MCF 10A (cell line): ENCODE measurements at regions not wholly inside any gene's neighbourhood (a gene's known extent, or its start where the extent isn't known, plus 50 kb on each side); places are given as distances from the start of the nearest gene placed in this dataset.

Experiments used
- BruUV-seq: library from RNA; stranded (reverse); fragments of 400-500 nt; replicated peaks from 2 replicates; lab custom pipeline; 2021; lab: Mats Ljungman, UMichigan
- CTCF ChIA-PET: fragments of 300-600 bp; sonication (Branson Sonifier 250); formaldehyde crosslinking; extraction: SDS; loops from one replicate; lab custom pipeline; 2021; ENCODE audit warnings: antibody characterized with exemption, inconsistent platforms; lab: Yijun Ruan, JAX
- POLR2A ChIA-PET: fragments of 300-600, 350-650 bp; sonication (Branson Sonifier 250); formaldehyde crosslinking; extraction: SDS; loops from one replicate; lab custom pipeline; 2020; ENCODE audit warnings: antibody characterized with exemption, inconsistent platforms; lab: Yijun Ruan, JAX
- DNase-seq: peaks from one replicate; pipeline ENCODE4 v3.0.0-alpha.2; 2018; ENCODE audit not compliant: unreplicated experiment
- H3K27ac Mint-ChIP-seq: one replicate; pipeline ENCODE4 v1.8.0; 2022; ENCODE audit warnings: mild to moderate bottlenecking, low read depth, mixed read lengths; ENCODE audit not compliant: unreplicated experiment
- H3K27me3 Mint-ChIP-seq: one replicate; pipeline ENCODE4 v1.8.0; 2022; ENCODE audit warnings: mixed read lengths; ENCODE audit not compliant: insufficient read depth, unreplicated experiment
- H3K36me3 Mint-ChIP-seq: one replicate; pipeline ENCODE4 v1.8.0; 2022; ENCODE audit warnings: mild to moderate bottlenecking, moderate library complexity, mixed read lengths; ENCODE audit not compliant: insufficient read depth, unreplicated experiment
- H3K4me1 Mint-ChIP-seq: one replicate; pipeline ENCODE4 v1.8.0; 2022; ENCODE audit warnings: mixed read lengths; ENCODE audit not compliant: insufficient read depth, unreplicated experiment
- H3K4me3 Mint-ChIP-seq: one replicate; pipeline ENCODE4 v1.8.0; 2022; ENCODE audit warnings: mild to moderate bottlenecking, moderate library complexity, mixed read lengths; ENCODE audit not compliant: unreplicated experiment
- H3K9me3 Mint-ChIP-seq: one replicate; pipeline ENCODE4 v1.8.0; 2022; ENCODE audit warnings: mixed read lengths; ENCODE audit not compliant: unreplicated experiment
- CTCF ChIP-seq: fragments of 200-600 bp; IDR thresholded peaks from one replicate; pipeline ENCODE4 v1.8.0; 2022; ENCODE audit warnings: antibody characterized with exemption, mild to moderate bottlenecking; ENCODE audit not compliant: unreplicated experiment
- intact Hi-C: fragments of 100-400 bp; cut with micrococcal nuclease; formaldehyde crosslinking; loops from 2 replicates; pipeline ENCODE4 v1.14.1; 2022

- no peaks in the 10 kb centered on the region for H3K36me3 Mint-ChIP-seq
- intact Hi-C loops, result no loop called here
- no peaks in the 10 kb centered on the region for H3K9me3 Mint-ChIP-seq
- no peak overlapping the region for H3K4me3 Mint-ChIP-seq
- no peak for DNase-seq
- no peaks in the 10 kb centered on the region for H3K27me3 Mint-ChIP-seq
- BruUV-seq, result no TSS peak
- no peak for TF ChIP-seq CTCF
- POLR2A ChIA-PET, result no interaction called here
- CTCF ChIA-PET, result no interaction called here
- no peak overlapping the region for H3K27ac Mint-ChIP-seq
- H3K4me1 Mint-ChIP-seq, result no peaks in the 10 kb centered on the region
These were observed 1016.8 kb upstream of the ADGRL4 start for GRCh38 chr1:80023358-80023757.

GRCh38 chr1:80021891-80022290 lies 1015.4 kb upstream of the ADGRL4 start:
- intact Hi-C loops, result no loop called here
- no peaks in the 10 kb centered on the region for H3K9me3 Mint-ChIP-seq
- no TSS peak for BruUV-seq
- CTCF ChIA-PET, result no interaction called here
- DNase-seq, result no peak
- H3K4me1 Mint-ChIP-seq, result no peaks in the 10 kb centered on the region
- POLR2A ChIA-PET, result no interaction called here
- no peak overlapping the region for H3K27ac Mint-ChIP-seq
- no peak overlapping the region for H3K4me3 Mint-ChIP-seq
- H3K27me3 Mint-ChIP-seq, result no peaks in the 10 kb centered on the region
- TF ChIP-seq CTCF, result no peak
- H3K36me3 Mint-ChIP-seq, result no peaks in the 10 kb centered on the region

GRCh38 chr1:80018348-80018747 lies 1011.8 kb upstream of the ADGRL4 start:
- Mint-ChIP-seq H3K27me3 (no peaks in the 10 kb centered on the region), H3K9me3 (no peaks in the 10 kb centered on the region), H3K36me3 (no peaks in the 10 kb centered on the region), H3K4me3 (no peak overlapping the region), H3K4me1 (no peaks in the 10 kb centered on the region), H3K27ac (no peak overlapping the region)
- BruUV-seq, result no TSS peak
- intact Hi-C loops, result no loop called here
- CTCF ChIA-PET, result no interaction called here
- POLR2A ChIA-PET, result no interaction called here
- no peak for TF ChIP-seq CTCF
- no peak for DNase-seq

- intact Hi-C loops, result no loop called here
- Mint-ChIP-seq H3K27ac (no peak overlapping the region), H3K27me3 (no peaks in the 10 kb centered on the region), H3K4me1 (no peaks in the 10 kb centered on the region), H3K9me3 (peaks cover 7% of the 10 kb centered on the region), H3K4me3 (no peak overlapping the region), H3K36me3 (no peaks in the 10 kb centered on the region)
- ChIA-PET CTCF (no interaction called here), POLR2A (no interaction called here)
- no peak for TF ChIP-seq CTCF
- no TSS peak for BruUV-seq
- DNase-seq, result no peak
These were observed 1002.4 kb upstream of the ADGRL4 start for GRCh38 chr1:80008934-80009333.
